HFF-Myc (cell line): ENCODE measurements at regions not wholly inside any gene's neighbourhood (a gene's known extent, or its start where the extent isn't known, plus 50 kb on each side); places are given as distances from the start of the nearest gene placed in this dataset.

Source experiments
- DNase-seq: peaks from one replicate; pipeline ENCODE4 v3.0.0-alpha.2; 2011; ENCODE audit warnings: low read depth; ENCODE audit errors: extremely low read depth
- H3K4me3 ChIP-seq: replicated peaks from 2 replicates; pipeline ENCODE4 v1.5.1; 2011; ENCODE audit warnings: low read depth, mild to moderate bottlenecking, control low read depth, low read length
- TF ChIP-seq, protein P1 (sequence below): IDR thresholded peaks from 2 replicates; pipeline ENCODE4 v1.5.1; 2012; ENCODE audit warnings: mild to moderate bottlenecking, low read depth, low read length, control low read depth; ENCODE audit errors: missing control alignments

DNA sequence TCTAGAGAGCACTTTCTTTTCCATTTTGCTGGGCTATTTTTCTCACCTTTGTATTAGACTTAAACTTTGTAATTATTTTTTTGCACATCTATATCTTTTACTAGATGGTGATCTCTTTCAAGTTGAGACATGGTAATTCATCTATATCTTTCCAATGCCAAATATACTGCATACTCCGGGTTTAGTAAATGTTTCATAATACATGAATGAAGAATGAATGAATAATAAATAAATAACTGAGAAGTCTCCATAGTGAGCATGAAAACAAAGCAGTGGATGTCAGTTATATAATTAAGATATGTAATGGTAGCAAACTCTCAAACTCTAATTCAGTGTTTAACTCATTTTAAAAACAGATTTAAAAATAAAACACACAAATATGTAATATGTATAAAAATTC, 342.5 kb upstream of the KITLG start:
- DNase-seq: no peak
- TF ChIP-seq, protein P1, sequence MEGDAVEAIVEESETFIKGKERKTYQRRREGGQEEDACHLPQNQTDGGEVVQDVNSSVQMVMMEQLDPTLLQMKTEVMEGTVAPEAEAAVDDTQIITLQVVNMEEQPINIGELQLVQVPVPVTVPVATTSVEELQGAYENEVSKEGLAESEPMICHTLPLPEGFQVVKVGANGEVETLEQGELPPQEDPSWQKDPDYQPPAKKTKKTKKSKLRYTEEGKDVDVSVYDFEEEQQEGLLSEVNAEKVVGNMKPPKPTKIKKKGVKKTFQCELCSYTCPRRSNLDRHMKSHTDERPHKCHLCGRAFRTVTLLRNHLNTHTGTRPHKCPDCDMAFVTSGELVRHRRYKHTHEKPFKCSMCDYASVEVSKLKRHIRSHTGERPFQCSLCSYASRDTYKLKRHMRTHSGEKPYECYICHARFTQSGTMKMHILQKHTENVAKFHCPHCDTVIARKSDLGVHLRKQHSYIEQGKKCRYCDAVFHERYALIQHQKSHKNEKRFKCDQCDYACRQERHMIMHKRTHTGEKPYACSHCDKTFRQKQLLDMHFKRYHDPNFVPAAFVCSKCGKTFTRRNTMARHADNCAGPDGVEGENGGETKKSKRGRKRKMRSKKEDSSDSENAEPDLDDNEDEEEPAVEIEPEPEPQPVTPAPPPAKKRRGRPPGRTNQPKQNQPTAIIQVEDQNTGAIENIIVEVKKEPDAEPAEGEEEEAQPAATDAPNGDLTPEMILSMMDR: no peak
- H3K4me3 ChIP-seq: no peak overlapping the region

DNA sequence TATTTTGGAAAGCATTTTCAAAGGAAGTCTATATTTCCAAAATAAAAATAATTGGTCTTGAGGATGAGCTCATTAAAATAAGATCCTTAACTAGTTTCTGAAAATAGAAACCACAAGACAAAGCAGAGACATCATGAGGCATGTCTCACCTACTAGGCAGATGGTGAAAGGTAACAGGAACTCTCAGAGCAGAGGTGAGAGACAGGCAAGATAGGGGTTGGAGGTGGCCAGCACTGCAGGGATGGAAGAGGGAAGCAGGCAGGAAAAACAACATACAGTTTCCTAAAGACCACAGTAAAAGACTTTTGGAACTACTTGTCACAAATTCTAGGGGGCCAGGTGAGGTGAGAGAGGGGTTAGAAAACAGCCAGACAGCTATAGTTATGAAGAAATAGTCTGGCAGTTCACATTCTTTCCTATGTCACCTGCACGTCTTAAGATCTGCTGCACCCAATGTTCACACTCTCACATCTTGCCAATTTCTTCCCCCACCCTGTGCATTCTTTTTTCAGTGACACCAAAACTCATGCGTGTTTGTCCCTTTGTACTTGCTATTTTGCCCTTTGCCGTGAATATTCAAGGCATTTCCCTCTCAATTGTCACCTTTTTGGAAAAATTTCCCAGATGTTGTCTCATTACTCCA, 341.7 kb upstream of the KITLG start:
- TF ChIP-seq, protein P1: no peak
- no peak overlapping the region for H3K4me3 ChIP-seq
- no peak for DNase-seq

DNA sequence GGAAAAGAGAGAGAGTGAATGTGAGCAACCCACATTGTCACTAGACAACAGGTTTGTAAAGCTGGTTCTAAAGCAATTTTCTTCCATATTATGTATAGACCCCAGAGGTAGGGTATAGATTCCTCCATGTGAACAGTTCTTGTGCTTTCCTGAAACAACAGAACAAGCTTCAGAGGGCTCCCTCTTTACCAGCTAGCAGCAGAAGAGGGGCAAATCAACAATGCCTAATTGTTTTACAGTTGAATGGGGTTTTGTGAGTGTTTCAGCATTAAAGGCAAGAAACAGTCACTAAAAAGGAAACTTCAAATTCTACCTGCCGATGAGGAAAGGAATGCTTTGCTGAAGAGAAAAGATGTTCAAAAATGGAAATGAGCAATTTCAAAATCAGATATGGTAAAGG, 341.2 kb upstream of the KITLG start:
- TF ChIP-seq, protein P1: no peak
- DNase-seq: no peak
- no peak overlapping the region for H3K4me3 ChIP-seq

DNA sequence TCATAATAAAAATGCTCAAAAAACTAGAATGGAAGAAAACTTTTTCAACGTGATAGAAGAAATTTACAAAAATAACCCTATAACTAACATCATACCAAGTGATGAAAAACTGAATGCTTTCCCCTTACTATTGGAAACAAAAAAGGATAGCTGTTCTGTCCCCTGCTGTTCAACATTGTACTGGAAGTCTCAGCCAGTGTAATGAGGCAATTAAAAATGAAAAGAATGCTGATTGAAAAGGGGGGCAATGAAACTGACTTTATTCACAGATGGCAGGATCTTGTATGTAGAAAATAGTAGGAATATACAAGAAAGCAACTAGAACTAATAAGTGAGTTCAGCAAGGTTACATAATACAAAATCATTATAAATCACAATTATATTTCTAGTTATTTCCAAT, 337.9 kb upstream of the KITLG start:
- TF ChIP-seq, protein P1: no peak
- H3K4me3 ChIP-seq: no peak overlapping the region
- DNase-seq: no peak

DNA sequence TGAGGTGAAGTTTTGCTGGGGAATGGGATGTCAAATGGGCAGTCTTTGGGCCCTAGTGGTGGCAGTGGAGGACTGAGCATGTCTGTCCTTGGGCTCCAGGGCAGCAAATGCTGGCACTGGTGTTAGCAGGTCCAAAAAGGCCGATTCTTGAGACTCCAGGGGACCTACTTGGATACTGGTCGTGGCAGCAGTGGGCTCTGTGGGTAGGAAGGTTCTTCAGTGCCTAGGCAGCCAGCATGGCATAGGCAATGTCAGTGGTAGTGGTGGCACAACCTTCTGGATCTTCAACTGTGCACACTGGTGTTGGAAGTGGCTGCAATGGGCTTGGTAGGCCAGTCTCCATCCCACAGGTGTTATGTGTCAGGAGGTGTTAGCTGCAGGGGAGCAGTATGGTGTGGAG, 334.7 kb upstream of the KITLG start:
- TF ChIP-seq, protein P1: no peak
- no peak for DNase-seq
- no peak overlapping the region for H3K4me3 ChIP-seq

DNA sequence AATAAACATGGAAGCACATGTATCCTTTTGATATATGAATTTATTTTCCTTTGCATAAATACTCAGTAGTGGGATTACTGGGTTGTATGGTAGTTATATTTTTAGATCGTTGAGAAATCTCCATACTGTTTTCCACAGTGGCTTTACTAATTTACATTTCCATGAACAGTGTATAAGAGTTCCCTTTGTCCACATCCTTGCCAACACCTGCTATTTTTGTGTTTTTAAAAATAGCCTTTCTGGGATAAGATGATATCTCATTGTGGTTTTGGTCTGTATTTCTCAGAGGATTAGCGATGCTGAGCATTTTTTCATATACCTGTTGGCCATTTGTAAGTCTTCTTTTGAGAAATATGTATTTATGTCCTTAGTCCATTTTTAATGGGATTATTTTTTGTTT, 329.2 kb upstream of the KITLG start:
- H3K4me3 ChIP-seq: no peak overlapping the region
- TF ChIP-seq, protein P1: no peak
- no peak for DNase-seq

DNA sequence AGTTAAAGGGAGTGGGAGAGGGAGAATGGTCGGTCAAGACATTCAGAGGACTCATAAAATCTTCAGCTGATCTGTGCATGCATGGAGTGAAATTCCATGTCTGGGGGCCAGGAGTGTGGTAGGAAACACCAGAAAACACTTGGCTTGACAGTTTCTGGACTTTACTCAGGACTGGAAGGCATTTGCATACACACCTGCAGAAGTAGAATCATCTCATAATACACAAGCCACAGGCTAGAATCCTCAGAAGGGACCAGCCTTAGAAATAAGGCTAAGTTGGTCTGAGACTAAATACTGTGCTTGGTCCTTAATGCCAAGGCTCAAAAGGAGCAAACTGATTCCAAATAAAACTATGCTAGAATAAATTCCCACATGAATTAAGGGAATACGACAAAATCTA, 328.1 kb upstream of the KITLG start:
- TF ChIP-seq, protein P1: no peak
- no peak for DNase-seq
- no peak overlapping the region for H3K4me3 ChIP-seq
